Neural progenitor cell (in vitro differentiated cells): ENCODE measurements at regions not wholly inside any gene's neighbourhood (a gene's known extent, or its start where the extent isn't known, plus 50 kb on each side); places are given as distances from the start of the nearest gene placed in this dataset.

Experiments used
- EZH2 ChIP-seq: fragments of 200-600 bp; sonication (generic); IDR thresholded peaks from 2 replicates; pipeline ENCODE4 v1.6.1; 2017; ENCODE audit warnings: antibody characterized with exemption, mild to moderate bottlenecking, moderate library complexity
- EZH2phosphoT487 ChIP-seq: fragments of 200-600 bp; sonication (generic); IDR thresholded peaks from 2 replicates; pipeline ENCODE4 v1.6.1; 2017; ENCODE audit warnings: antibody characterized with exemption

GRCh38 chr12:58268069-58268468 lies 326.7 kb downstream of the ATP23 start:
- TF ChIP-seq EZH2: no peak
- TF ChIP-seq EZH2phosphoT487: no peak
